Stimulated activated naive CD8-positive, alpha-beta T cell treated with anti-CD3 and anti-CD28 coated beads, Interleukin-15, Interleukin-2, amounts not matched to agents 100 U/mL and 50 U/mL, for 24 hours (primary cell): ENCODE measurements at regions not wholly inside any gene's neighbourhood (a gene's known extent, or its start where the extent isn't known, plus 50 kb on each side); places are given as distances from the start of the nearest gene placed in this dataset.

ENCODE experiments used
- ATAC-seq: fragments of 150-1000 bp; cut with Tn5 transposase; one replicate; pipeline ENCODE4 v1.10.0; 2021
- DNase-seq: peaks from one replicate; pipeline ENCODE4 v3.0.0; 2021

GRCh38 chr1:30198795-30199403 lies 524.5 kb downstream of the MATN1 start:
- ATAC-seq = no peak

GRCh38 chr1:30198451-30198760 lies 525.0 kb downstream of the MATN1 start:
- no peak for DNase-seq
- no peak for ATAC-seq

More at GRCh38 chr1:30198795-30199403, 524.5 kb downstream of the MATN1 start:
- DNase-seq = no peak

- ATAC-seq (no peak), DNase-seq (no peak)
Measured at GRCh38 chr1:30197639-30198450, 525.5 kb downstream of the MATN1 start.

GRCh38 chr1:30196872-30197638 lies 526.3 kb downstream of the MATN1 start:
- DNase-seq (no peak), ATAC-seq (no peak)

- no peak for DNase-seq
- ATAC-seq = no peak
Measured at GRCh38 chr1:30196457-30196856, 526.9 kb downstream of the MATN1 start.

GRCh38 chr1:30195424-30196134 lies 527.8 kb downstream of the MATN1 start:
- ATAC-seq (no peak), DNase-seq (no peak)

- no peak for DNase-seq
Measured at GRCh38 chr1:30194741-30195423, 528.5 kb downstream of the MATN1 start.

GRCh38 chr1:30194046-30194619 lies 529.3 kb downstream of the MATN1 start:
- ATAC-seq = no peak
- DNase-seq = no peak

More at GRCh38 chr1:30194741-30195423, 528.5 kb downstream of the MATN1 start:
- no peak for ATAC-seq

GRCh38 chr1:30192969-30193630 lies 530.3 kb downstream of the MATN1 start:
- ATAC-seq (no peak), DNase-seq (no peak)

- peak; percentile 17 for DNase-seq
- ATAC-seq = peak; percentile 51
Measured at GRCh38 chr1:30191154-30191702, 532.2 kb downstream of the MATN1 start.

GRCh38 chr1:30190511-30191153 lies 532.8 kb downstream of the MATN1 start:
- no peak for ATAC-seq
- no peak for DNase-seq

- ATAC-seq = no peak
- DNase-seq = no peak
Measured at GRCh38 chr1:30189818-30190500, 533.4 kb downstream of the MATN1 start.

GRCh38 chr1:30188999-30189398 lies 534.4 kb downstream of the MATN1 start:
- ATAC-seq = no peak
- DNase-seq = no peak

GRCh38 chr1:30188329-30188728 lies 535.1 kb downstream of the MATN1 start:
- DNase-seq = no peak
- no peak for ATAC-seq

GRCh38 chr1:30187413-30188023 lies 535.9 kb downstream of the MATN1 start:
- ATAC-seq (no peak), DNase-seq (no peak)

GRCh38 chr1:30186586-30186985 lies 536.8 kb downstream of the MATN1 start:
- ATAC-seq (no peak), DNase-seq (no peak)

GRCh38 chr1:30185809-30186208 lies 537.6 kb downstream of the MATN1 start:
- ATAC-seq (no peak), DNase-seq (no peak)

- DNase-seq (no peak), ATAC-seq (no peak)
Measured at GRCh38 chr1:30185313-30185712, 538.1 kb downstream of the MATN1 start.
